DOHH2 (cell line): ENCODE measurements at regions not wholly inside any gene's neighbourhood (a gene's known extent, or its start where the extent isn't known, plus 50 kb on each side); places are given as distances from the start of the nearest gene placed in this dataset.

Experiments used
- EZH2phosphoT487 ChIP-seq: fragments of 200-600 bp; sonication (generic); IDR thresholded peaks from 2 replicates; pipeline ENCODE4 v1.6.1; 2017; ENCODE audit warnings: borderline replicate concordance, mild to moderate bottlenecking, antibody characterized with exemption, low read length, moderate library complexity, mixed read lengths
- TF ChIP-seq, protein P1 (sequence below): fragments of 200-600 bp; sonication (generic); IDR thresholded peaks from one replicate; pipeline ENCODE4 v1.5.1; 2014; ENCODE audit warnings: antibody characterized with exemption, mild to moderate bottlenecking, low read depth, low read length; ENCODE audit not compliant: poor library complexity, severe bottlenecking

DNA sequence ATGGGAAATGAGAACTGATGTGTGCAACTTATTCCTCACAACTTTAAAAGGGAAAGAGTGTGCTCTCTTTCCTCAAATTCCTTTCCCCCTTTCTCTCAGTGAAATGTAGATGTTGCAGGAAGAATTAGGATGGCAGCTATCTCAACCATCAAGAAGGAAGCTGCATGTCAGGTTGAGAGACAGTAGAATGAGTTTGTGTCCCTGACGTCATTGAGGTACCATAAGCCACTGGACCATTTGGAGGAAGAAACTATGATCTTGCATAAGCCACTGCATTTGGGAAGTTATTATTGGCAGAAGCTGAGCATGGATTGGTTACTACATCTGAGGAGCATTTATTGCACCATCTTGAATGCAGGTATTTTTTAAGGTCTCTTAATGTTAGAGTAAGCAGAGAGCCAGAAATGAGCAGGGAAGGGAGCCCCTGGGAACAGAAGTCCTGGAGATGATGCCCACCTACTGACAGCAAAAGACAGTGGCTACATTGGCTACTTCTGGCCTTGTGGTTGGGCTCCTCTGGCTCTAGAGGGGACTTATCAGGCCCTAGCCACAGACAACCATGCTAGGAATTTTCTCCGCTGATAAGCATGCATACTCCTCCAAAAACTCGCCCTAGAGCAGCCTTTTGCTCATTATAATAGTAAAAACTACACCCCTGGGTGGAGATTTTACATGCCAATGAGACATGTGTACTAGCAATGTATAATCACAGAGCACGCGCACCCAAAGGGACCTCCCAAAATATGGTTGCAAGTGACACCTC is 249.0 kb upstream of the SALL1 start:
- TF ChIP-seq, protein P1, sequence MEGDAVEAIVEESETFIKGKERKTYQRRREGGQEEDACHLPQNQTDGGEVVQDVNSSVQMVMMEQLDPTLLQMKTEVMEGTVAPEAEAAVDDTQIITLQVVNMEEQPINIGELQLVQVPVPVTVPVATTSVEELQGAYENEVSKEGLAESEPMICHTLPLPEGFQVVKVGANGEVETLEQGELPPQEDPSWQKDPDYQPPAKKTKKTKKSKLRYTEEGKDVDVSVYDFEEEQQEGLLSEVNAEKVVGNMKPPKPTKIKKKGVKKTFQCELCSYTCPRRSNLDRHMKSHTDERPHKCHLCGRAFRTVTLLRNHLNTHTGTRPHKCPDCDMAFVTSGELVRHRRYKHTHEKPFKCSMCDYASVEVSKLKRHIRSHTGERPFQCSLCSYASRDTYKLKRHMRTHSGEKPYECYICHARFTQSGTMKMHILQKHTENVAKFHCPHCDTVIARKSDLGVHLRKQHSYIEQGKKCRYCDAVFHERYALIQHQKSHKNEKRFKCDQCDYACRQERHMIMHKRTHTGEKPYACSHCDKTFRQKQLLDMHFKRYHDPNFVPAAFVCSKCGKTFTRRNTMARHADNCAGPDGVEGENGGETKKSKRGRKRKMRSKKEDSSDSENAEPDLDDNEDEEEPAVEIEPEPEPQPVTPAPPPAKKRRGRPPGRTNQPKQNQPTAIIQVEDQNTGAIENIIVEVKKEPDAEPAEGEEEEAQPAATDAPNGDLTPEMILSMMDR = no peak
- no peak for TF ChIP-seq EZH2phosphoT487
